HCT116 (cell line): ENCODE measurements at regions not wholly inside any gene's neighbourhood (a gene's known extent, or its start where the extent isn't known, plus 50 kb on each side); places are given as distances from the start of the nearest gene placed in this dataset.

Experiments used
- ATAC-seq: fragments of 200-7000 bp; cut with Tn5 transposase; 2 replicates; pipeline ENCODE4 v1.9.1; 2020; ENCODE audit warnings: mild to moderate bottlenecking, moderate library complexity
- BruUV-seq: library from RNA; stranded (reverse); fragments of 400-500 nt; replicated peaks from 2 replicates; lab custom pipeline; 2021; lab: Mats Ljungman, UMichigan
- CTCF ChIA-PET: fragments of 300-600 bp; sonication (Branson Sonifier 250); formaldehyde crosslinking; loops from one replicate; lab custom pipeline; 2021; ENCODE audit warnings: antibody characterized with exemption; lab: Charles Lee
- POLR2A ChIA-PET: fragments of 300-600, 350-600 bp; sonication (Branson Sonifier 250); formaldehyde crosslinking; loops from one replicate; lab custom pipeline; 2021; ENCODE audit warnings: antibody characterized with exemption; lab: Charles Lee
- RAD21 ChIA-PET, 2 experiments: fragments of 300-600 bp; sonication (Branson Sonifier 250); formaldehyde crosslinking; loops; one replicate each; lab custom pipeline; 2023; ENCODE audit warnings: low total read pairs in 2 of 2; ENCODE audit not compliant: uncharacterized antibody in 2 of 2, unreplicated experiment in 2 of 2, low non-redundant PET in 1 of 2; lab: Charles Lee
- DNase-seq: peaks from one replicate; pipeline ENCODE4 v3.0.0-alpha.2; 2010; ENCODE audit warnings: low read depth, low spot score
- H2AFZ ChIP-seq: fragments of 200-600 bp; shearing (Covaris generic), sonication (generic); 2 replicates; pipeline ENCODE4 v1.6.1; 2017; ENCODE audit warnings: low read depth, mixed run types, mixed read lengths, antibody characterized with exemption, low read length; ENCODE audit not compliant: poor library complexity, severe bottlenecking
- H3K27ac ChIP-seq: 2 replicates; pipeline ENCODE4 v1.5.1; 2012; ENCODE audit warnings: low read depth, low read length
- H3K27me3 ChIP-seq: fragments of 200-600 bp; sonication (generic); 2 replicates; pipeline ENCODE4 v1.6.1; 2016; ENCODE audit warnings: mixed run types, low read length, mixed read lengths; ENCODE audit not compliant: insufficient read depth
- H3K36me3 ChIP-seq, 2 experiments: fragments of 200-500 bp in 1 of 2; fragments of 200-600 bp in 1 of 2; sonication (Bioruptor generic) in 1 of 2; sonication (generic) in 1 of 2; 2 replicates each; pipeline versions ENCODE4 v1.5.1 to v1.6.1; 2014 to 2016; ENCODE audit warnings: low read length in 2 of 2, inconsistent platforms in 1 of 2, mixed read lengths in 1 of 2, mixed run types in 1 of 2; ENCODE audit not compliant: insufficient read depth in 2 of 2, control insufficient read depth in 1 of 2
- H3K4me1 ChIP-seq, 2 experiments: fragments of 200-600 bp in 1 of 2; sonication (generic) in 1 of 2; 2 replicates each; pipeline versions ENCODE4 v1.5.1 to v1.6.1; 2012 to 2017; ENCODE audit warnings: low read length in 2 of 2, inconsistent platforms in 1 of 2, mild to moderate bottlenecking in 1 of 2, mixed read lengths in 1 of 2, mixed run types in 1 of 2, moderate library complexity in 1 of 2; ENCODE audit not compliant: insufficient read depth in 2 of 2, control insufficient read depth in 1 of 2
- H3K4me2 ChIP-seq: fragments of 200-600 bp; sonication (generic); 2 replicates; pipeline ENCODE4 v1.6.1; 2017; ENCODE audit warnings: mixed run types, low read length, mixed read lengths
- H3K4me3 ChIP-seq, 2 experiments: fragments of 200-600 bp in 1 of 2; sonication (generic) in 1 of 2; replicated peaks in 1 of 2; 2 replicates each; pipeline ENCODE4 v1.5.1; 2011 to 2016; ENCODE audit warnings: low read length in 2 of 2, control low read depth in 1 of 2, low read depth in 1 of 2, mild to moderate bottlenecking in 1 of 2, mixed read lengths in 1 of 2, mixed run types in 1 of 2
- H3K79me2 ChIP-seq: fragments of 200-600 bp; sonication (generic); 2 replicates; pipeline ENCODE4 v1.6.1; 2017; ENCODE audit warnings: mild to moderate bottlenecking, mixed run types, low read length, moderate library complexity, mixed read lengths; ENCODE audit not compliant: insufficient read depth
- H3K9ac ChIP-seq: fragments of 200-600 bp; sonication (generic); 2 replicates; pipeline ENCODE4 v1.6.1; 2016; ENCODE audit warnings: low read length, mixed read lengths
- H3K9me2 ChIP-seq: fragments of 200-600 bp; sonication (generic), shearing (Covaris generic); 2 replicates; pipeline ENCODE4 v1.6.1; 2017; ENCODE audit warnings: mixed run types, mild to moderate bottlenecking, moderate library complexity; ENCODE audit not compliant: insufficient read depth
- H3K9me3 ChIP-seq, 2 experiments: fragments of 200-500 bp in 1 of 2; fragments of 200-600 bp in 1 of 2; sonication (Bioruptor generic) in 1 of 2; sonication (generic) in 1 of 2; 2 replicates each; pipeline ENCODE4 v1.6.1; 2014 to 2017; ENCODE audit warnings: low read length in 2 of 2, mixed read lengths in 2 of 2, inconsistent platforms in 1 of 2, low read depth in 1 of 2, mild to moderate bottlenecking in 1 of 2, mixed run types in 1 of 2, moderate library complexity in 1 of 2; ENCODE audit not compliant: control insufficient read depth in 1 of 2, insufficient read depth in 1 of 2
- H4K20me1 ChIP-seq: fragments of 200-600 bp; sonication (generic), shearing (Covaris generic); 2 replicates; pipeline ENCODE4 v1.6.1; 2017; ENCODE audit warnings: mixed run types, mild to moderate bottlenecking, moderate library complexity; ENCODE audit not compliant: insufficient read depth
- JUND ChIP-seq: IDR thresholded peaks from 2 replicates; pipeline ENCODE4 v1.6.1; 2012
- TCF7L2 ChIP-seq: IDR thresholded peaks from 2 replicates; pipeline ENCODE4 v1.7.0; 2011; ENCODE audit warnings: borderline replicate concordance, inconsistent platforms; ENCODE audit not compliant: insufficient read depth, insufficient read length; ENCODE audit errors: extremely low read depth
- ZFX ChIP-seq: fragments of 450-650 bp; IDR thresholded peaks from 2 replicates; pipeline ENCODE4 v1.6.1; 2017
- intact Hi-C: fragments of 100-400 bp; cut with micrococcal nuclease; formaldehyde crosslinking; loops from 2 replicates; pipeline ENCODE4 v1.10.0; 2022
- TF ChIP-seq, protein P1 (sequence below): IDR thresholded peaks from 2 replicates; pipeline ENCODE4 v1.6.1; 2012
- TF ChIP-seq, protein P2 (sequence below), 3 experiments: fragments of 200-600 bp in 1 of 3; sonication (generic) in 1 of 3; IDR thresholded peaks in 2 of 3; conservative IDR thresholded peaks in 1 of 3; 2 replicates each; pipeline ENCODE4 v1.5.1; 2012 to 2017; ENCODE audit warnings: low read depth in 2 of 3, low read length in 2 of 3, antibody characterized with exemption in 1 of 3, borderline replicate concordance in 1 of 3, control low read depth in 1 of 3, mild to moderate bottlenecking in 1 of 3, mixed read lengths in 1 of 3, mixed run types in 1 of 3, moderate library complexity in 1 of 3; ENCODE audit not compliant: insufficient read depth in 1 of 3
- TF ChIP-seq, protein P3 (sequence below): IDR thresholded peaks from 2 replicates; pipeline ENCODE4 v1.6.1; 2011; ENCODE audit warnings: mild to moderate bottlenecking, low read length, moderate library complexity; ENCODE audit not compliant: insufficient replicate concordance; ENCODE audit errors: extremely low read depth

- TF ChIP-seq, protein P1, sequence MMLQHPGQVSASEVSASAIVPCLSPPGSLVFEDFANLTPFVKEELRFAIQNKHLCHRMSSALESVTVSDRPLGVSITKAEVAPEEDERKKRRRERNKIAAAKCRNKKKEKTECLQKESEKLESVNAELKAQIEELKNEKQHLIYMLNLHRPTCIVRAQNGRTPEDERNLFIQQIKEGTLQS = no peak
- TF ChIP-seq JUND = no peak
- TF ChIP-seq, protein P2, sequence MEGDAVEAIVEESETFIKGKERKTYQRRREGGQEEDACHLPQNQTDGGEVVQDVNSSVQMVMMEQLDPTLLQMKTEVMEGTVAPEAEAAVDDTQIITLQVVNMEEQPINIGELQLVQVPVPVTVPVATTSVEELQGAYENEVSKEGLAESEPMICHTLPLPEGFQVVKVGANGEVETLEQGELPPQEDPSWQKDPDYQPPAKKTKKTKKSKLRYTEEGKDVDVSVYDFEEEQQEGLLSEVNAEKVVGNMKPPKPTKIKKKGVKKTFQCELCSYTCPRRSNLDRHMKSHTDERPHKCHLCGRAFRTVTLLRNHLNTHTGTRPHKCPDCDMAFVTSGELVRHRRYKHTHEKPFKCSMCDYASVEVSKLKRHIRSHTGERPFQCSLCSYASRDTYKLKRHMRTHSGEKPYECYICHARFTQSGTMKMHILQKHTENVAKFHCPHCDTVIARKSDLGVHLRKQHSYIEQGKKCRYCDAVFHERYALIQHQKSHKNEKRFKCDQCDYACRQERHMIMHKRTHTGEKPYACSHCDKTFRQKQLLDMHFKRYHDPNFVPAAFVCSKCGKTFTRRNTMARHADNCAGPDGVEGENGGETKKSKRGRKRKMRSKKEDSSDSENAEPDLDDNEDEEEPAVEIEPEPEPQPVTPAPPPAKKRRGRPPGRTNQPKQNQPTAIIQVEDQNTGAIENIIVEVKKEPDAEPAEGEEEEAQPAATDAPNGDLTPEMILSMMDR (IDR thresholded peaks at IDR 0.05 in 2 of 3, conservative IDR thresholded peaks at IDR 0.05 in 1 of 3; ENCODE audit: borderline replicate concordance in 1 of 3, insufficient read depth in 1 of 3, low read depth in 2 of 3, low read length in 2 of 3) = no peak
- no peak for TF ChIP-seq ZFX
- TF ChIP-seq TCF7L2 = no peak
- TF ChIP-seq, protein P3, sequence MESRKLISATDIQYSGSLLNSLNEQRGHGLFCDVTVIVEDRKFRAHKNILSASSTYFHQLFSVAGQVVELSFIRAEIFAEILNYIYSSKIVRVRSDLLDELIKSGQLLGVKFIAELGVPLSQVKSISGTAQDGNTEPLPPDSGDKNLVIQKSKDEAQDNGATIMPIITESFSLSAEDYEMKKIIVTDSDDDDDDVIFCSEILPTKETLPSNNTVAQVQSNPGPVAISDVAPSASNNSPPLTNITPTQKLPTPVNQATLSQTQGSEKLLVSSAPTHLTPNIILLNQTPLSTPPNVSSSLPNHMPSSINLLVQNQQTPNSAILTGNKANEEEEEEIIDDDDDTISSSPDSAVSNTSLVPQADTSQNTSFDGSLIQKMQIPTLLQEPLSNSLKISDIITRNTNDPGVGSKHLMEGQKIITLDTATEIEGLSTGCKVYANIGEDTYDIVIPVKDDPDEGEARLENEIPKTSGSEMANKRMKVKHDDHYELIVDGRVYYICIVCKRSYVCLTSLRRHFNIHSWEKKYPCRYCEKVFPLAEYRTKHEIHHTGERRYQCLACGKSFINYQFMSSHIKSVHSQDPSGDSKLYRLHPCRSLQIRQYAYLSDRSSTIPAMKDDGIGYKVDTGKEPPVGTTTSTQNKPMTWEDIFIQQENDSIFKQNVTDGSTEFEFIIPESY = no peak
Observed at GRCh38 chr9:102795532-102795931, 199.6 kb upstream of the CYLC2 start (continued).

- Histone ChIP-seq H3K9ac (no peak overlapping the region), H4K20me1 (no peaks in the 10 kb centered on the region), H3K9me2 (no peaks in the 10 kb centered on the region), H3K36me3 (no peaks in the 10 kb centered on the region), H3K27ac (no peak overlapping the region), H3K27me3 (no peaks in the 10 kb centered on the region), H2AFZ (no peak overlapping the region), H3K9me3 (peaks cover 0 to 11% of the 10 kb centered on the region in 2 experiments; a peak in 1 of 4 replicates), H3K79me2 (no peaks in the 10 kb centered on the region), H3K4me3 (no peak overlapping the region), H3K4me1 (no peaks in the 10 kb centered on the region), H3K4me2 (no peak overlapping the region)
- TF ChIP-seq TCF7L2 = no peak
- RAD21 ChIA-PET = no interaction called here
- DNase-seq (no peak), ATAC-seq (no peak)
- intact Hi-C loops = no loop called here
- CTCF ChIA-PET = no interaction called here
- POLR2A ChIA-PET = no interaction called here
- BruUV-seq = no TSS peak
Observed at GRCh38 chr9:102779356-102779755, 215.8 kb upstream of the CYLC2 start.
